GM18867 (cell line): ENCODE measurements at regions not wholly inside any gene's neighbourhood (a gene's known extent, or its start where the extent isn't known, plus 50 kb on each side); places are given as distances from the start of the nearest gene placed in this dataset.

Source experiments
- ATAC-seq: cut with Tn5 transposase; IDR thresholded peaks from one replicate; pipeline ENCODE4 v1.9.1; 2021; ENCODE audit warnings: mild to moderate bottlenecking, moderate library complexity; ENCODE audit not compliant: unreplicated experiment

DNA sequence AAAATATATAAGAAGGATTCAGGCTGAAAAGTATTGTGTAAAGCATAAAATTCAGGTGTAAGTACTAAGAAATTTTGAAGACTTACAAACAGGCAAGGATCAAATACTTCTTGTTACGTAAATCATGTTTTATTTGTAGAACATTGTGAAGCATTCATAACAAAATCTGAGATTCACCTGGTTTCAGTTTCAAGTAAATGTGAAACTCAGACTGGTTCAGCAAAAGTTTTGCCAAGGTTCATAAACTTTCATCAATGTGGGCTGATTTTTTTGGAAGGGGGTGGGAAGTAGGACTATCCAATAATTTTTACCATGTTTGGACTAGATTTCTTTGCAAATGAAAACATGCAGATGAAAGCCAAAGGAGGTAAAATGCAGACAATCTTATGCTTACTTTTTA lies 527.7 kb downstream of the ANKRD50 start:
- no peak for ATAC-seq

DNA sequence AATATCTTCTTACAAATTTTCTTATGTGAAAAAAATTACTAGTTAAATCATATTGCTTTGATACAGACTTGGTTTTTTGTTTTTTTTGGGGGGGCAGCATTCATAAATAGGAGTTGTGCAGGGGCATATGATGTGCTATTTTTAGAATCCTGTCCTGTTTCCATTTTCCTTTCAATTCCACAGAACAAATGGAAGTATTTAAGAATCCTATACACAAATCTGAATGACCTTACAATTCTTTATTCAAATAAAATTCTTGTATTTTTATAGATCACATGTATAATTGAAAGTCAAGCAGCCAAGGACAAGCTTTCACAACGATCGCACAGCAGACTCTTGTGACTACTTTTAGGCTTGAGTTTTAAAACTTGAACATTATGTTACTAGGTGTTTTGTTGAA lies 523.9 kb downstream of the ANKRD50 start:
- no peak for ATAC-seq

DNA sequence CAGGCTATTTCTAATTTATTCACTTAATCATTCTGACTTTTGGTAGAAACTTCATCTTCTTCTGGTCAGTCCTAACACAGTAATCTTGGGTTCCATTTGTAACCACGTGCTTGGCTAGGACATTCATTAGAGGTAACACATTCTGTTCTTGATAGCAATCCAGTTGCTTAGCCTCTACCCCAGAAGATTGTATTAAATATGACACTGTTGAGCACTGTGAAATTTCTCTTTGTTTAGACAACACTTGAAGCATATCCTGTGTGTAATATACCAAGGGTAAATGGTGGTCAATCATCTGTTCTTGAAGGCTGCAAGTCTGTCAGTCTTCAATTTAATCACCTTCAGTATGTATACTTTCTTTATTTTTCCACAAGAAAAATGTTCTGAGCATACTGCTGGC lies 523.0 kb downstream of the ANKRD50 start:
- no peak for ATAC-seq

DNA sequence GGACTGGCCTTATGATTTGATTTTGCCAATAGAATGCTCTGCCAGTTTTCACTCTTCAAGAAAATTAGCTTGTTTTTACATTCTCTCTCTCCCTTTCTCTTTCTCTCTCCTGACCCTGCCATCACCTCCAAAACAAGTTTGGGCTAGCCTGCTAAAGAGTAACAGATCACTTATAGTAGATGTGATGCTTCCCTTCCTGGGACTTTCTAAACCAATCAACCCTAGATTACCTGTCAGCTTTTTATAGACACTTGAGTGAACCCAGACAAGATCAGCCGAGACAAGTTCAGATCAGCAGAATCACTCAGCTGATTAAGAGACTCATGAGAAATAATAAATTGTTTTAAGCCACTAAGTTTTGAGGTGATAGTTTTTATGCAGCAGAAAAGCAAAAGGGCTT lies 521.2 kb downstream of the ANKRD50 start:
- no peak for ATAC-seq

- no peak for ATAC-seq
These were observed 520.0 kb downstream of the ANKRD50 start for GRCh38 chr4:124192544-124192943.

DNA sequence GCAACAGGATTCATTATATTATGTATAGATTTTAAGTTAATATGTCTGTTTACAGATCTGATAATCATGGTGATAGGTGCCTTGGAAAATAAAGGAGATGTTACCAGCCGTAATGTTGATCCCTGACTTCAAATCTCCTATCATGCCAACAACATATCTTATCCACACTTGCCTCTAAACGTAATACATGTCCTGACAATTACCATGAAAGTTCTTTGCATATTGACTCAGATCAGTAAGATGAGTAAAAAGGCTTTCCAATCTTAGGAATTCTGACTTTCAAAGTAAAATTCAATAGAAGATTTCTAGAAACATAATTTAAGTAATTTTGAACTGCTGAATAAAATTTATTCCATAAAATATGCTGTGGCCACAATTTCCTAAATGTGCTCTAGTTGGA lies 513.3 kb downstream of the ANKRD50 start:
- ATAC-seq, result no peak

DNA sequence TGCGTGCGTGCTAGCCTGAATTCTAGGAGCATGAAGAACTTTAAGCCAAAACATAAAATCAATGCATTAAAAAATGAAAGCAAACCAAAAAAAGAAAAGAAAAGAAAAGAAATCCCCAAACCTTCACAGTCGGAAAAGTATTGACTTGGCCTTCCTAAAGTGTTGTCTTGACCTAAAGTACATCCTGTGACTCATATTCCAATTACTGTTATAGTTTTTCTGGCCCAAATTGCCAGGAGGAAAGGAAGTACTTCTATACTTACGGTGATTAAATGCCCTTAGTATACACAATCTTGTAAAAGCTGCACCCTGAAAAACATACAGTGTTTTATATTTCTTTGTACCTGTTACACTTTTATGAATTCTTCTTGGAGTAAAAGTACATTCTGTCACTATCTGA lies 512.8 kb downstream of the ANKRD50 start:
- no peak for ATAC-seq

- ATAC-seq, result no peak
These were observed 510.9 kb downstream of the ANKRD50 start for GRCh38 chr4:124201636-124202035.

GRCh38 chr4:124202099-124202498 lies 510.4 kb downstream of the ANKRD50 start:
- ATAC-seq, result no peak

GRCh38 chr4:124203613-124204238 lies 508.8 kb downstream of the ANKRD50 start:
- no peak for ATAC-seq

DNA sequence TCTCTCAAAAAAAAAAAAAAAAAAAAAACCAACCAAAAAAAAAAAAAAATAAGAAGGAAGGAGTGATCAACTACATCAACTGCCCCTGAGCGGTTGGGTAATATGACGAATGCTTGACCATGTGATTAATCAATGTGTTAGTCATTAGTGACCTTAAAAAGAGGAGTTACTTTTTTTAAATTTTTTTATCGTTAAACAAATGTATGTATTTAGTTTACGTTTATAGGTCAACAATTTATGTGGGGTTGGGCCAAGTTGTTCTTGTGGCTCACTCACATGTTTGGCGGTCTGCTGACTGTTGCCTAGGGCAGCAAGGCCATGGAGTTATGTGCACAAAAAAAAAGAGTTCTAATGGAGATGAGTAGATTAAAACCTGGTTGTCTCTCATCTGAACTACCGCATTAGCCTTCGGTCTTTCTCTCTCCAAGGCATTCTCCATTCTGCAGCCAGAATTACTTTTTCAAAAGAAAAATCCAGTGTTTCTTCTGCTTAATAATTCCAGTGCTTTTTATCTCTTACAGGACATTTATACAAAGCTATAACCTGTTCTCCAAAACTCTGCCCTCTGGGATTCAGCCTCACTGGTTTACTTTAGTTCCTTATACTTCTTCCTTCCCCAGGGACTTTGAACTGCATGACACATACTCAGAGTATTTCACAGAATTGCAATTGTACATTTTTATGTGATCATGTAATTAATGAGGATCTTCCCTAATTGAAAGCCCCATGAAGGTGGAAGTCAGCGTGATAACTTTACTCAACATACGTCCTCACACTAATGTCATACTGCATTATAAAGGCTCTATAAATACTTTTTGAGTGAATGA lies 505.5 kb downstream of the ANKRD50 start:
- ATAC-seq, result no peak

GRCh38 chr4:124209211-124209610 lies 503.3 kb downstream of the ANKRD50 start:
- no peak for ATAC-seq

- no peak for ATAC-seq
These were observed 502.9 kb downstream of the ANKRD50 start for GRCh38 chr4:124209626-124210025.

DNA sequence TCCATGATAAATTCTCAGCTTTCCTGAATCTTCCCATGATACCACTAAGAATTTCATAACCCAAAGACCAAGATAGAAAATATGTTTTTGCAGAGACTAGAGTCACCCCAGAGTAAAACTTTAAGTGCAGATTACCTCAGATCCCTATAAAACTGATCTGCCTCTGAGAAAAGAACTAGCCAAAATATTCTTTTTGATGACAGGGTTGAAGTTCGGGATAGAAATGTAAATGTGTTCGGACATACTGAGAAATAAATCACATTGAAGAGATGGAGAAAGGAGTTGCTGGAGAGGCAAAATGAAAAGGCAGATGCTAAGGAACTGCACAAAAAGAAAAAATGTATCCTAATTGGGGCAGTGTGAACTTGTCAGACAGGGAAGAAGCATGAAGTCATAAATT lies 501.8 kb downstream of the ANKRD50 start:
- ATAC-seq, result no peak

- no peak for ATAC-seq
These were observed 499.5 kb downstream of the ANKRD50 start for GRCh38 chr4:124212815-124213630.

DNA sequence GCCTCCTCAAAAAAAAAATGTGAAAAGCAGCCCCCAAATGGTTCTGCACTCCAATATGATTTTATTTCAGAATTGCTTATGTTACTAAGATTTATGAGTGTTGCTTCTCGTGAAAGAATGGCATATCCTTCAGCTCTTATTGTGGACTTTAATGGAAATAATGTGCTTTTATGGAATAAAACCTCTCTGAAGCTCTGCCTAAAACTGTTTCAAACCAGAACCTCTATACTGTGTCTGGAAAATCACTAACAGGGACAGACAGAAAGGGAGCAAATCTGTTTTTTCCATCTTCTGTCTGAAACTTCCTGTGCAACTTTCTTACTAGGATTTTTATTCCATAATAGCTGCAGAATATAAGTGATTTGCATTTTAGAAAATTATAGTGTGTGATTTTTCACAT lies 493.1 kb downstream of the ANKRD50 start:
- no peak for ATAC-seq

DNA sequence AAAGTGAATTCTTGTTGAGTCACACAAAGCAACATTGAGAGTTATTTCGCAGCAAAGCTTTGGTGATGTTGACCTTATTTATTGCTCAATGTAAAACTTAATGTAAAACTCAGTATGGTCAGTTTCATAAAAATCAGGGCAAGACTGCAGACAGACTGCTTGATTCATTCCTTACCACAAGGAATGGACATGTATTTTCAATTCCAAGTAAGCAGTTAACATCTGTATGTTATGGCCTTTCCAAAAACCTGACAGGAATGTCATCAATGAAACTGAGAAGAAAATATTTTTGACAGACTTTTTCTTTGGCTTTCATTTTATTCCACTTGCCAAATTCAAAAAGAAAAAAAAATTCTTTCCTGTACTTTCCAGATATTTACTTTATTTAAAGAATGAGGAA lies 488.3 kb downstream of the ANKRD50 start:
- ATAC-seq, result no peak

- no peak for ATAC-seq
These were observed 484.6 kb downstream of the ANKRD50 start for GRCh38 chr4:124227981-124228380.

- no peak for ATAC-seq
These were observed 482.3 kb downstream of the ANKRD50 start for GRCh38 chr4:124230268-124230667.

- no peak for ATAC-seq
These were observed 477.8 kb downstream of the ANKRD50 start for GRCh38 chr4:124234771-124235170.

GRCh38 chr4:124243671-124244366 lies 468.7 kb downstream of the ANKRD50 start:
- no peak for ATAC-seq
